Hepatocyte (in vitro differentiated cells): ENCODE measurements at regions not wholly inside any gene's neighbourhood (a gene's known extent, or its start where the extent isn't known, plus 50 kb on each side); places are given as distances from the start of the nearest gene placed in this dataset.

Source experiments
- CTCF ChIP-seq: fragments of 200-600 bp; sonication (generic); IDR thresholded peaks from 2 replicates; pipeline ENCODE4 v1.5.1; 2016; ENCODE audit warnings: antibody characterized with exemption, mild to moderate bottlenecking; ENCODE audit not compliant: poor library complexity
- EZH2phosphoT487 ChIP-seq: fragments of 200-600 bp; sonication (generic); IDR thresholded peaks from one replicate; pipeline ENCODE4 v1.6.1; 2018; ENCODE audit warnings: antibody characterized with exemption, mild to moderate bottlenecking, low read depth, moderate library complexity; ENCODE audit not compliant: unreplicated experiment, severe bottlenecking

GRCh38 chr3:66720508-66720907 is 219.7 kb upstream of the LRIG1 start:
- TF ChIP-seq CTCF (no peak), EZH2phosphoT487 (no peak)
